HG02852 (cell line): ENCODE measurements at regions not wholly inside any gene's neighbourhood (a gene's known extent, or its start where the extent isn't known, plus 50 kb on each side); places are given as distances from the start of the nearest gene placed in this dataset.

Source experiments
- ATAC-seq: cut with Tn5 transposase; IDR thresholded peaks from one replicate; pipeline ENCODE4 v1.9.1; 2021; ENCODE audit warnings: mild to moderate bottlenecking, moderate library complexity; ENCODE audit not compliant: unreplicated experiment

DNA sequence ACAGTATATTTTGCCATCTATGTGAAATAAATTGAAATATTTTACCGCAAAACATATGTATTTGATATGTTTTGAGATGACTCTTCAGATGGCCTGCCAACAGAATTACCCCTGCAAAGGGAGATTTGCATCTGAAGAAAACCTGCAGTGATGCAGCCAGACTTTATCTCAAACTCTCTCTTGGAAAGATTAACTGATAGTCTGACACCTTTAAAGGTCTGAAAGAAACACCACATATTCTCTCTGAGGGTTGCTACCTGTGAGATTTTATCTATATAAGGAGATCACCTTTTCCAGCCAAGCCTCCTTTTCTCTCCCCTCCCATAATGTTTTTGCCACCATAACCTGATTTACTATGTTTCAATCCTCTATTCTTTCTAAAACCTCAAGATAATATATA, 1106.3 kb upstream of the IGFBP7 start:
- ATAC-seq, result no peak

DNA sequence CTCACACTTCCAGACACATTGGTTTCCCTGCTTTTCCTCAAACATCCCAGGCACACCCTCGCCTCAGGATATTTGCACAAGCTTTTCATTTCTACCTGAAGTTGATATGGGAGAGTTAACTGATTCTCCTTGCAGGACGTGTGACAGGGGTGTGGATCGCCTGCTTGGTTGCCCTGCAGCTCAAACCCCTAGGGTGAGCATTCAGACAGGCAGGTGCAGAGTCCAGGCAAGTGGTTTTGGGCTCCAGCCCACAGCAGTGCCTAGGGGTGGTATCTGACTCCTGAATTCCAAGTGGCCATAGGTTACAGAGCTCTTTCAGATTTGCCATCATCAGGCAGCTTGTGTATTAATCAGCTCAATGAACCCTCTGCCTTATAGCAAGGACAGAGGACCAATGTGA, 1104.2 kb upstream of the IGFBP7 start:
- ATAC-seq, result no peak

DNA sequence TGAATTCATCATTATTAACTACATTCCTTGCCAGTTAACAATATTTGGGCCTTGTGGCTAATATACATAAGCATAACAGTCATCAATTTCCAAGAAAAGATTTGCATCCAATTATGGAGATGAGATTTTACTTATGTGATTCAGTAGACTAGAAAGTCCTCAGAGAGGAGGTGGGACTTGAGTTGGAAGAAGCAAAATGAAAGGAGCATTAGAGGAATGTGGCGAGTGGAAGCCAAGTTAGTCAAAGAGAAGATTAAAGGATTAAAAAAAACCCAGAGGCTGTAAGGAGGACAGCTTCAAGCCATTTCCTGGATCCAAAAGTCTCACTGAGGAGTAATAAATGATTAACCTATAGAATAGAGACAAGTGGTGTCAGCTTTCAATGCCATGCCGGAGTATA, 1099.4 kb upstream of the IGFBP7 start:
- no peak for ATAC-seq

GRCh38 chr4:58209001-58209400, 1098.8 kb upstream of the IGFBP7 start:
- ATAC-seq, result no peak

DNA sequence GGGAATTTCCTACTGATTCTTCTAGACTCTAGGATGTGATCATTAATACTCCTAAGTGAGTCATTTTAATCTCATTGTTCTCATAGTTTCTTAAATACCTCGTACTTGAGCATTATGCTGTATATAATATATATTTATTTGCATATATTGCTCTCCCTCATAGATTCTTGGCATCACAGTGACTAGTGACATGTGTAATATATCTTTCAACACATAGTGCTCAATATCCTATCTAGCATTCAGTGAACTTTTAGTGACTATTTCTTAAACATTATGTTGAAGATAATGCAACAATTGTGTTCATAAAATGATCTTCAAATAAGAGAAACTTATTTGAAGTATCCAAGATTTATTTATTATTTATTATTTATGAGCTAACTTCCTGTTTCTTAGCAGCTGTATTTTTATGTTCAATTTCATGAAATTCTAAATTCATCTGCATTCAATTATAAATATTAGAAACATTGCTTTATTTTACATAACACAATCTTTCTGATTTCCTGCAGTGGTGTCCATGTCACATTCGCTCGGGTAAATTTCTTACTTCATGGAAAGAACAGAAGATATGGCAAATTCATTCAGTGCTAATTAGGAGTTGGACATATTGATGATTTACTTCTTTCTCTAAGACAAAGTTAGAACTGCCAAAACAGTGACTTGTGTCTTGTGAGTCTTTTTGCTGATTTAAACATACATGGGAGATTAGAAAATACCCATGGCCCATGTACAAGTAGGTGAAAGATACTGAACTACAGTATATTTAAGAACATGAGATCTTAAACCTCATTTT, 1095.5 kb upstream of the IGFBP7 start:
- ATAC-seq, result no peak

GRCh38 chr4:58192217-58192616, 1082.0 kb upstream of the IGFBP7 start:
- no peak for ATAC-seq

DNA sequence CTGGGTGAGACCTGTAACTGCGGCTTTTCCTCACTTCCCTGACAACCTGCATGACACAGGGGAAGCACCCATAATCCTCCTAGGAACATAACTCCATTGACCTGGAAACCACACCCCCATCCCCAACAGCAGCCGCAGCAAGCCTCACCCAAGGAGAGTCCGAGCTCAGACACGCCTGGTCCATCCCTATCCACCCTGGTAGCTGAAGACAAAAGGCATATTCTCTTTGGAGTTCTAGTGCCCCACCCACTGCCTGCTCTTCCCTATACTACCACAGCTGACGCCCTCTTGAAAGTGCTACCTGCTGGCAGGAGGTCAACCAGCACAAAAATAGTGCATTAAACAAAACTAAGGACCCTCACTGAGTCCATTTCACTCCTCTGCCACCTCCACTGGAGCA, 1080.9 kb upstream of the IGFBP7 start:
- ATAC-seq, result no peak

DNA sequence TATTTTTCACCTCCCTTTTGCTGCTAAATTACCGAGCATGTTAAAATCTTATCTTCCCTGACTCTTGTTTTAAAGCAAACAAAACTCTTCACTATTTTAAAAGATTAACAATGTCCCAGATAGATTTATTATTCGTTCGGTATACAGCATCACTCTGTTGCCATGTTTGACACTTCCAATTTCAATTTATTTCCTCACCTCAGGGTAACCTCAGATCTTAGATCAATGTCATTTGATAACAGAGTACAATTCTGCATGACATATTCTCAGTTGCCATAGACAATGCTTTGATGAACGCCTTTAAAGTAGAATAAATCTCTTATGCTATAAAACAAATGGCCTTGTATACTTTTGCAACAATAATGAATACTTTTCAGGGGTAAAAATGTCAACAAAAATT, 1078.1 kb upstream of the IGFBP7 start:
- ATAC-seq, result no peak

DNA sequence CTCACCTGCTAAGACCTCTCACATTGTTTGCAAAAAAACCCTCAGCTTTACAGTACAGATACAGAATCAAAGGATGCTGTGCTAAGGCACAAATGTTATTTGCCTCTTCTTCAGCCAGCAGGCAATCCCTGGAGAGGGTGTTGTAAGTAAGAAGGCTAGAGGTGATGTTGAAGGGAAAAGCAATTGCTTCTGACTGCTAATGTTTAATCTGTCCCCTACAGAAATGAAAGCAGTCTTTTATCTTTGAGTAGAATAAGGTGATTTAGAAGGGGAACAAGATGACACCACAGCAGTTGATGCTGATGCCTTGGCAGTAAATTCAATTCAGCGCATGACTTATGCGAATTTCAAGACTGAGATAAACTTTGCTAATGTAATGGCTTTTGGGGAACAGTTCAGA, 1064.8 kb upstream of the IGFBP7 start:
- ATAC-seq, result no peak

GRCh38 chr4:58166490-58166889, 1056.3 kb upstream of the IGFBP7 start:
- ATAC-seq, result no peak

DNA sequence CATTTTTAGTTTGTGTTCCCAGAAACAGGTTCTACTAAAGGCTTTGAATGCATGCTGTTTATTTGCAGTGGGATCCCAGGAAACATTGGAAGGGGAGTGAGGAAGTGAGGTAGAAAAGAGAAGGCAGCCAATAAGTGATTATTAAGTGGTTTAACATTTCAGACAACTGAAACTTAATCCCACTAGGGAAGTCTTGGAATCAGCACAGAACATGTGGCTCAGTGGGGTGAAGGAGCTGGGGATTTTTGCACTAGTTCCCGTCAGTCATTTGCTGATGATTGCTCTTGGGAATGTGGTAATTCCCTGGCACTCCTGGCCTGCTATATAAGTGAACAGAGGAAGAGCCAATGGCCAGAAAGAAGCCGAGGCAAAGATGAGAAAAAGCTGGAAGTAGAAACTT, 1053.0 kb upstream of the IGFBP7 start:
- no peak for ATAC-seq

DNA sequence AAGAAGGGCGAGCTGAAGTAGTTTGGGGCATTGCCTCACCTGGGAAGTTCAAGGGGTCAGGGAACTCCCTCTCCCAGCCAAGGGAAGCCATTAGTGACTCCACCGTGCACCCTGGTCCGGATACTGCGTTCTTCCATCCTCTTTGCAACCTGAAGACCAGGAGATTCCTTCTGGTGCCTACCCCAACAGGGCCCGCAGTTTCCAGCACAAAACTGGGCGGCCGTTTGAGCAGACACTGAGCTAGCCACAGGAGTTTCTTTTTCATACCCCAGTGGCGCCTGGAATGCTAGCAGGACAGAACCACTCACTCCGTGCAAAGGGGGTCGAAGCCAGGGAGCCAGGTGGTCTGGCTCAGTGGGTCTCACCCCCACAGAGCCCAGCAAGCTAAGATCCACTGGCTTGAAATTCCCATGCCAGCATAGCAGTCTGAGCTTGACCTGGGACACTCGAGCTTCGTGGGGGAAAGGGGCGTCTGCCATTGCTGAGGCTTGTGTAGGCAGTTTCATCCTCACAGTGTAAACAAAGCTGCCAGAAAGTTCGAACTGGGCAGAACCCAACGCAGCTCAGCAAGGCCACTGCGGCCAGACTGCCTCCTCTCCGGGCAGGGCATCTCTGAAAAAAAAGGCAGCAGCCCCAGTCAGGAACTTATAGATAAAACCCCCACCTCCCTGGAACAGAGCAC, 1039.4 kb upstream of the IGFBP7 start:
- ATAC-seq, result no peak

DNA sequence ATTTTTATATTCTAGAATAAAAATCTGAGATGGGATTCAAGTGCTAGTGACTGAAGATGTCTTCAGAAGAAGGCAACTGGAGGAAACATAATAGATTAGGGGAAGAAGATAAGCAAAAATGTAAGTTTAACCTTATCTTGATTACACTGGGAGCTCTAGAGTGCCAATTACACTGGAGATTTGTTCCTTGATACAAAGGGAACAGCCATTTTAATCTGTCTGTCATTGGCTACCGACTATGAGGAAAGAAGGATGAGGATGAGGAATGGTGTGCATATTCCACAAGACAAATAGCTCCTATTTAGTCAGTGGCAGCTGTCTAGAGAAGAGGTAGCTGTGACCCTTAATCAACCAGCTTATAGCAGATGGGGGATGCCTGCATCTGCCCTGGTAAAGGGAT, 1034.5 kb upstream of the IGFBP7 start:
- no peak for ATAC-seq

- ATAC-seq, result no peak
Measured at GRCh38 chr4:58138786-58139668, 1028.8 kb upstream of the IGFBP7 start.

DNA sequence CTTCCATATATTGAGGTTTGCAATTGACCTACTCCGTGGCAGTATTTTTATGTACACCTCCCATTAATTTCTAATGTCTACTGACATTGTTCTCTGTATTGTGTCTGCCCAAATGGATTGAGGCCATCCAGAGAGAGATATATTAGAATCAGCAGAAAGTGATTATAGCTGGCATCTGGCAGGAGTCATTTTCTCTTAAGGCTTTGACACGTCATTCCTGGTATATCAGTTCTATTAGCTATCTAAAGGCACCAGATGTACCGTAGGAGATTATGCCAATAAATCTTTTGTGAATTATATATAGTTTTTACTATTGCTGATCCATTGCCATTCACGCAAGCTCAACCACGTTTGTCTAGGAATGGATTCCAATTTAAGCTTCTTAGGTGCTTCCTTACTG, 1026.4 kb upstream of the IGFBP7 start:
- ATAC-seq, result no peak

DNA sequence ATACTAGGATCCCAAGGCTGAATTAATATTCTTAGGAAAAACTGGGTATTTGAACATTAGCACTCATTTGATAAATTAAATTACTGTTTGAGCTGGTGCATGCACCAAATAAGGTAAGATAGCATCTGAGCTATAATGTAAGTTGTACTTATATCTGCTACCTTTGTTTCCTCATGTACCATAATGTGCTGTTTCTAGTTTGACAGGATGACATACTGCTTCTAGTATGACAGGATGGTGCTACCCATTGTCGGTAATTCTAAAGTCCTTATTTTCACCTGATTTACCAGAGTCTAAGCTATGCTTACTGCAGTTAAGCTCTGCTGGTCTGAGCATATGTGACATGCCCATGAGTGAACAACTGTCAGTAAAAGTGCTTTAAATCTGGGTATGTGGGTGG, 1017.5 kb upstream of the IGFBP7 start:
- ATAC-seq, result no peak

- ATAC-seq, result no peak
Measured at GRCh38 chr4:58119298-58119697, 1009.1 kb upstream of the IGFBP7 start.

GRCh38 chr4:58113126-58113525, 1002.9 kb upstream of the IGFBP7 start:
- ATAC-seq, result no peak

DNA sequence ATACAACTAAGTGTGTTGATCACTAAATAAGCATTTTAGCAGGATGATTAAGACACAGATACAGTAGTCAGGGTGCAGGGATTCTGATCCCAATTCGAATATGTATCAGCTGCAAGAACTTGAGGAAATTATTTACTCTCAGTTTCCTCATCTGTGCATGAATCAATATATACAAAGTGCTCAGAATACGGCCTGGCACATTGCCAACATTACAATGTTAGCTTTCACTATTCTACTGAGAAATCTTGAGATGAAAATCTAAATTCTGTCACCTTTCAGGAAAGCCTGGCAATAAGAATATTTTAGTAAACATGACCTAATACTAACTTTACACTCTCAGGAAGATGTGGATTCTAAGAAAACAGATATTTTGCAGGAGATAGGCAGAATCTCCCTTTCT, 1001.6 kb upstream of the IGFBP7 start:
- no peak for ATAC-seq

- ATAC-seq, result no peak
Measured at GRCh38 chr4:58093352-58093751, 983.2 kb upstream of the IGFBP7 start.

GRCh38 chr4:58090539-58090938, 980.4 kb upstream of the IGFBP7 start:
- no peak for ATAC-seq

- ATAC-seq, result no peak
Measured at GRCh38 chr4:58081356-58081755, 971.2 kb upstream of the IGFBP7 start.
